ENCODE measurements at regions not wholly inside any gene's neighbourhood (a gene's known extent, or its start where the extent isn't known, plus 50 kb on each side); places are given as distances from the start of the nearest gene placed in this dataset.
"Not testable (repeated sequence)": the region's sequence is repeated elsewhere in the genome, so short reads cannot be mapped to it uniquely, and the experiment has no call there.

DNA sequence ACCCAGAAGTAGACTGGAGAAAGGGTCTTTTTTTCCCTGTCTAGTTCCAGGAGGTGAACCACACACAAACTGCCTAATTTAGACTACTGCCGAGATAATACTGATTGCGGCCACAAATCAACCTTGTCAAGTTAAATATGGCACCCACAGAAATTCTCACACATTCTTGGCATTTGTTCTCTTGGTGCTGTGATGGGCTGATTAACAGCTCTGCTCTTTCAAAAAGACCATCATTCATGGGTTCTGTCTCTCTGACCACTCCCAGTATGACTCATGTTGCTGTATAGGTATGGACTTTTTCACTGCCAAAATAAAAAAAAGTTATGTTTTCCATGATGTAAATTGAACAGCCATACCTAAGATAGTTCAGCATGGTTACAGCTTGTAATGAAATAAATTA is 1003.5 kb upstream of the LCORL start:
- POLR2A ChIA-PET: no interaction called here
- no peak for TF ChIP-seq CTCF (IDR thresholded peaks at IDR 0.05; ENCODE audit: control extremely low read depth, extremely low read depth, low read depth, missing control alignments)
- CTCF ChIA-PET: interaction anchor here (0.9 kb wide), 1 partner anchor 11 kb away, joined by 3 read pairs; no protein-coding TSS in a partner anchor
- DNase-seq (ENCODE audit: extremely low spot score): no peak

- POLR2A ChIA-PET: no interaction called here
- no peak for DNase-seq (ENCODE audit: extremely low spot score)
- CTCF ChIA-PET: interaction anchor here (0.9 kb wide), 1 partner anchor 12 kb away, joined by 3 read pairs; no protein-coding TSS in a partner anchor
- no peak for TF ChIP-seq CTCF (IDR thresholded peaks at IDR 0.05; ENCODE audit: control extremely low read depth, extremely low read depth, low read depth, missing control alignments)
Measured at GRCh38 chr4:19024047-19024446, 1002.5 kb upstream of the LCORL start.

- ChIA-PET CTCF (no interaction called here), POLR2A (no interaction called here)
- no peak for TF ChIP-seq CTCF (IDR thresholded peaks at IDR 0.05; ENCODE audit: control extremely low read depth, extremely low read depth, low read depth, missing control alignments)
- no peak for DNase-seq (ENCODE audit: extremely low spot score)
Measured at GRCh38 chr4:19021617-19022016, 1000.1 kb upstream of the LCORL start.

- POLR2A ChIA-PET; DNase-seq (ENCODE audit: extremely low spot score); CTCF ChIA-PET: not testable (repeated sequence)
Measured at GRCh38 chr4:19016550-19016949, 995.0 kb upstream of the LCORL start.

- DNase-seq (ENCODE audit: extremely low spot score): no peak
- TF ChIP-seq CTCF (IDR thresholded peaks at IDR 0.05; ENCODE audit: control extremely low read depth, extremely low read depth, low read depth, missing control alignments): no peak
- CTCF ChIA-PET: no interaction called here
- POLR2A ChIA-PET: no interaction called here
Measured at GRCh38 chr4:19014594-19014993, 993.0 kb upstream of the LCORL start.

- TF ChIP-seq CTCF (IDR thresholded peaks at IDR 0.05; ENCODE audit: control extremely low read depth, extremely low read depth, low read depth, missing control alignments): no peak
- ChIA-PET POLR2A (no interaction called here), CTCF (interaction anchor here (1.0 to 1.8 kb wide), 2 partner anchors 15 to 21 kb away, joined by 3 to 4 read pairs; no protein-coding TSS in a partner anchor)
- no peak for DNase-seq (ENCODE audit: extremely low spot score)
Measured at GRCh38 chr4:19010761-19011160, 989.2 kb upstream of the LCORL start.

DNA sequence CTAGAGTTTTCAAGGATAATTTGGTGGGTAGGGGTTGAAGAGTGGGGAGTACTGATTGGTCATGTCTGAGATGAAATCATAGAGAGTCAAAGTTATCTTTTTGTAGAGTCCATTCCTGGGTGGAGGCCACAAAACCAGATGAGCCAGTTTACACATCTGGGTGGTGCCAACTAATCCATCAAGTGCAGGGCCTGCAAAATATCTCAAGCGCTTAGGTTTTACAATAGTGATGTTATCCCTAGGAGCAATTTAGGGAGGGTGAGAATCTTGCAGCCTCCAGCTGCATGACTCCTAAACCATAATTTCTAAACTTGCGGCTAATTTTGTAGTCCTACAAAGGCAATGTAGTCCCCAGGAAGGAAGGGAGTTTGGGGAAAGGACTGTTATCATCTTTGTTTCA is 988.3 kb upstream of the LCORL start:
- POLR2A ChIA-PET: no interaction called here
- TF ChIP-seq CTCF (IDR thresholded peaks at IDR 0.05; ENCODE audit: control extremely low read depth, extremely low read depth, low read depth, missing control alignments): no peak
- CTCF ChIA-PET: interaction anchor here (1.0 kb wide), 1 partner anchor 10 kb away, joined by 3 read pairs; no protein-coding TSS in a partner anchor

More for the DNA sequence above, 988.3 kb upstream of the LCORL start:
- DNase-seq (ENCODE audit: extremely low spot score): no peak

Measured in GM10248 (cell line).